GM20000 (cell line): ENCODE measurements at regions not wholly inside any gene's neighbourhood (a gene's known extent, or its start where the extent isn't known, plus 50 kb on each side); places are given as distances from the start of the nearest gene placed in this dataset.
A peak's percentile ranks its signal among the peaks of the same experiment; 100 is the strongest.
"Not testable (repeated sequence)": the region's sequence is repeated elsewhere in the genome, so short reads cannot be mapped to it uniquely, and the experiment has no call there.

Experiments
- DNase-seq: peaks from one replicate; pipeline ENCODE4 v3.0.0; 2012; ENCODE audit warnings: low spot score
- TF ChIP-seq, protein P1 (sequence below): IDR thresholded peaks from 2 replicates; pipeline ENCODE4 v1.5.1; 2012; ENCODE audit warnings: mild to moderate bottlenecking, control low read depth; ENCODE audit errors: extremely low read depth, missing control alignments

DNA sequence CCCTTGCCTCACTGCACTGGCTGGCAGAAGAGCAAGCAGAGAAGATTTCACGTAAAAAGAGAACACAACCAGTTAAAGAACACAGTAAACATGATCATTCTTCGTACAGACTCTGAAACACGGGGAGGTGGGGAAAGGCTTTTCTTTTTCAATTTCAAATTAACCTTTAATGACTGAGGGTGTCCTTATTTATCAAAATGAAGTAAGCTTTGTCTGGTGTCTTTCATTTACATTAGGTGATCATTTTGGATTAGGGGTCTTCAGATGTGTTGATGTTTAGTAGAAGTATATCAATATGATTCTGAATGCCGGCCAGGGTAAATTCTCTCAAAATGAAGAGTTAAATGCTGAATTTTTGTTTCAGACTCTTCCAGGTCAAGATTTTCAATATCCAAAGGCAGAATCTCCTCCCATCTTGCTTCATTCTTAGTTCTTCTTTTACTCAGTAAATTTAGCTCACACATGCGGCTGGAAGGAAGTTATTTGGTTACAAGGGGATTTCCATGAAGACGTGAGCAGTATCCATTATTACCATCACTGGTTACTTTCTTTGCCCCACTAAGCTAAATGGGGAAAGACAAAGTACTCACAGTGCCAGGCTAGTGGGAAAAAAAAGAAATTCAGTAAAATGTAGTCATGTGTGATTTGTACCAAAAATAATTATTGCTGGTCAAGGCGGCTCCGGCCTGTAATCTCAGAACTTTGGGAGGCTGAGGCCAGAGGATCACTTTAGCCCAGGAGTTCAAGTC, 272.2 kb upstream of the NR2F2 start:
- TF ChIP-seq, protein P1, sequence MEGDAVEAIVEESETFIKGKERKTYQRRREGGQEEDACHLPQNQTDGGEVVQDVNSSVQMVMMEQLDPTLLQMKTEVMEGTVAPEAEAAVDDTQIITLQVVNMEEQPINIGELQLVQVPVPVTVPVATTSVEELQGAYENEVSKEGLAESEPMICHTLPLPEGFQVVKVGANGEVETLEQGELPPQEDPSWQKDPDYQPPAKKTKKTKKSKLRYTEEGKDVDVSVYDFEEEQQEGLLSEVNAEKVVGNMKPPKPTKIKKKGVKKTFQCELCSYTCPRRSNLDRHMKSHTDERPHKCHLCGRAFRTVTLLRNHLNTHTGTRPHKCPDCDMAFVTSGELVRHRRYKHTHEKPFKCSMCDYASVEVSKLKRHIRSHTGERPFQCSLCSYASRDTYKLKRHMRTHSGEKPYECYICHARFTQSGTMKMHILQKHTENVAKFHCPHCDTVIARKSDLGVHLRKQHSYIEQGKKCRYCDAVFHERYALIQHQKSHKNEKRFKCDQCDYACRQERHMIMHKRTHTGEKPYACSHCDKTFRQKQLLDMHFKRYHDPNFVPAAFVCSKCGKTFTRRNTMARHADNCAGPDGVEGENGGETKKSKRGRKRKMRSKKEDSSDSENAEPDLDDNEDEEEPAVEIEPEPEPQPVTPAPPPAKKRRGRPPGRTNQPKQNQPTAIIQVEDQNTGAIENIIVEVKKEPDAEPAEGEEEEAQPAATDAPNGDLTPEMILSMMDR = no peak
- DNase-seq = peak; percentile 61

DNA sequence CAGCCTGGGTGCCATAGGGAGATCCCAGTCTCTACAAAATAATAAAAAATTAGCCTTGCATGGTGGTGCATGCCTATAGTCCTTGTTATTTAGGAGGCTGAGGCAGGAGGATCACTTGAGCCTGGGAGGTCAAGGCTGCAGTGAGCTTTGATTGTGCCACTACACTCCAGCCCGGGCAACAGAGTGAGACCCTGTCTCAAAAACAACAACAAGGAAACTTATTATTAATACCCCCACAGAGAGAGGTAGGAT, 271.7 kb upstream of the NR2F2 start:
- DNase-seq = not testable (repeated sequence)

DNA sequence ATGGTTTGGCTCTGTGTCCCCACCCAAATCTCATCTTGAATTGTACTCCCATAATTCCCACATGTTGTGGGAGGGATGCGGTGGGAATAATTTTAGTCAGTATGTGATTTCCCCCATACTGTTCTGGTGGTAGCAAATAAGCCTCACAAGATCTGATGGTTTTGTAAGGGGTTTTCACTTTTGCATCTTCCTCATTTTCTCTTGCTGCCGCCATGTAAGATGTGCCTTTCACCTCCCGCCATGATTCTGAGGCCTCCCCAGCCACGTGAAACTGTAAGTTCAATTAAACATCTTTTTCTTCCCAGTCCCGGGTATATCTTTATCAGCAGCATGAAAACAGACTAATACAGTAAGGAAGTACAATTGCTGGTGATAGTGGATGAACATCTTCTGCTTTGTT, 269.9 kb upstream of the NR2F2 start:
- DNase-seq = not testable (repeated sequence)

DNA sequence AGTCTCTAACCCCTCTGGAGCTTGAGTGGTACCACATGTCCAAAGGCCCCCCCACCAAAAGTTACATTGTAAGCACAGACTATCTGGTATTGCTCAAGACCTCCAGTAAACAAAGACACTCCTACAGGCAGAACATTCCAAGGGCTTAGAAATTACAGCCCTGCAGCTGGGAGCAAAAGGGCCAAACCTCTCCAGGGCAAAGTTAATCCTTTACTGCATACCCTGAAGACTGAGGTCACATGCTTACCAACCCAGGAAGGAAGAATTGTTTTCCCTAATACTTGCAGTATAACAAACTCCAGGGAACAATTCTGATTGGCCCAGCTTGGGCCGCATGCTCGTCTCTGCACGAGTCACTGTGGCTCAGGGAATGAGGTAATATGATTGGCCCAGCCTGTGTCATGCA, 266.1 kb upstream of the NR2F2 start:
- no peak for DNase-seq
- TF ChIP-seq, protein P1 = no peak

DNA sequence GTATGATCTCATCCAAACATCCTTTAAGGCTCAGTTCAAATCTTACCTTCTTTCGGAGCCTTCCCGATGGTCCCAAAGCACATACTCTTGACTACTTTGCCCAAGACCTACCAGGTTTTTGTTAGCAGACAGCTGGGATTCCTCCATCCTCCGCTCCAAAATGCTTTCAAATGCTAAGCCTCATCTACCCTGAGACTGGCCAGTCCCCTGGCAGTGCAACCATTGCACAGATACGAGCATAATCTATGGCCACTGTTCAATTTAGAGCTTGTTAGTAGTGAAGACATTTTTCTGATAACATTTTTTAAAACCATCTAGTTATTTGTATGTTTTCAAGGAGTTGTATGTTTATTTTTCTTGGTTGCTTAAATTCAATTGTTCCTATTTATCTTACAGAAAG, 264.4 kb upstream of the NR2F2 start:
- no peak for DNase-seq
- TF ChIP-seq, protein P1 = no peak

DNA sequence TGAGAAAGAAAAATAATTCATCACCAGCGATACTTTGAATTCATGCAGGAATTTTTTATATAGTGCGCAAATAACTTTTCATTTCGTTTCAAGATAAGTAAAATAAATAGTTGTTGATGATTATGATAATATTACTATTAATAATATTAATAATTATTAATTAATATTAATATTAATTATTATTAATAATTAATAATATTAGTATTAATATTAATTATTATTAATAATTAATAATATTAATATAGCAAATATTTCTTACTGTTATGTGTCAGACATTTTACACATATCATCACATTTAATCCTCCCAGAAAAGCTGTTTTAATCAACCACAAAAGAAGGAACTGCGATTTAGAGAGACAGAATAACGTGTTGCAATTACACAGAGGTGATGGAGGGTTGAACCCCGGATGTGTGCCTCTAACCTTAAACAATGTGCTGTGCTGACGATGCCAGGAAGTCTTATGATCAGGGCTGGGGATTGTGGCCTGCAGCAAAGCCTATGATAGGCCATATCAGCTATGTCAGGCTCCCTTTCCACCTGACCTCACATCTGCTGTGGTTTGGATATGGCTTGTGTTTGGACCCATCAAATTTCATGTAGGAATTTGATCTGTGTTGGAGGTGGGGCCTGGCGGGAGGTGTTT, 263.5 kb upstream of the NR2F2 start:
- TF ChIP-seq, protein P1 = no peak

DNA sequence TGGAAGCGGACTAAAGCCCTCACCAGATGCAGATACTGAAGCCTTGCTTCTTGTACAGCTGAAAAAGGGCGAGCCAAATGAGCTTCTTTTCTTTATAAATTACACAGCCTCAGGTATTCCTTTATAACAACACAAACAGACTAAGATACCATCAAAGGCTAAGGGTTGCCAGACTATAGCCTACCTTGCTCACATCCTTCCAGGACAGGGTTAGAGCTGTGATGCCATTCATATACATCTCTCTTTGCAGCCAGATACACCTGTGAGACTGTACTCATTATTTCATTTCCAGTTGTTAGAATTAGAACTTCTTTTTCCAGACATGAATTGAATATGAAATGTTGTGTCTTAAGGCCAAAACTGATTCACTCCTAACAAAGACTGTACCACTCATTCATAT, 262.8 kb upstream of the NR2F2 start:
- TF ChIP-seq, protein P1 = no peak
- no peak for DNase-seq

More for the DNA sequence above, 263.5 kb upstream of the NR2F2 start:
- DNase-seq = no peak

DNA sequence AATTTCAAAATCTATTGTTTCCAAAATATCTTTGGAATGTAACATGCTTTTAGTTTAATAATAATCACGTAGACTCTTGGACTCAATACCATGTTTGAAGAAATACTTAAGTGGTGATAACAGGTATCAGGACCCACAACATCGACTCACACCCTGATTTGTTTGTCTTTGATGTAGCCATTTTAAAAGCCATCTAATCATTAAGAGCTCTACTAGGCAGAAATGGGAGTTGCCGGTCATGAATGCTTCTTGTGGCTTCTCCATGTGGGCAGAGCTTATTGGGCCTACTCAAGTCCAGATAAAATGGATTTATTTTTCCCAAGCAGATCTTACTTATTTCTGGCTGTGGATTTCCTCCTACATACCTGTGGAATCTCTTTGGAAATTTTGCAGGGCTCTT, 261.6 kb upstream of the NR2F2 start:
- TF ChIP-seq, protein P1 = no peak
- DNase-seq = no peak
